Naive thymus-derived CD4-positive, alpha-beta T cell (primary cell): ENCODE measurements at regions not wholly inside any gene's neighbourhood (a gene's known extent, or its start where the extent isn't known, plus 50 kb on each side); places are given as distances from the start of the nearest gene placed in this dataset.

Experiments used
- ATAC-seq: fragments of 150-1000 bp; cut with Tn5 transposase; 2 replicates; pipeline ENCODE4 v1.10.0; 2021; ENCODE audit warnings: mild to moderate bottlenecking, moderate library complexity
- CTCF ChIA-PET: fragments of 350-600 bp; sonication (Branson Sonifier 250); formaldehyde crosslinking; loops from one replicate; lab custom pipeline; 2021; ENCODE audit warnings: antibody characterized with exemption; lab: Charles Lee
- POLR2A ChIA-PET: fragments of 350-600 bp; sonication (Branson Sonifier 250); formaldehyde crosslinking; loops from one replicate; lab custom pipeline; 2021; ENCODE audit warnings: antibody characterized with exemption, inconsistent platforms; lab: Charles Lee
- DNase-seq, 9 donors: peaks; one replicate each; pipeline versions ENCODE4 v3.0.0 to v3.0.0-alpha.2; 2020 to 2022; ENCODE audit warnings: mixed read lengths in 1 of 9
- H3K27ac ChIP-seq: one replicate; pipeline ENCODE4 v1.7.0; 2013; ENCODE audit warnings: mild to moderate bottlenecking, low read depth, low read length, moderate library complexity
- H3K27me3 ChIP-seq, 2 donors: one replicate each; pipeline ENCODE4 v1.7.0; 2013; ENCODE audit warnings: low read length in 2 of 2, mild to moderate bottlenecking in 2 of 2, moderate library complexity in 2 of 2; ENCODE audit not compliant: control insufficient read depth in 2 of 2, insufficient read depth in 2 of 2
- H3K36me3 ChIP-seq, 3 experiments: 1 replicate in 2 of 3; 2 replicates in 1 of 3; pipeline ENCODE4 v1.7.0; 2013; ENCODE audit warnings: low read length in 3 of 3, mild to moderate bottlenecking in 3 of 3, moderate library complexity in 1 of 3; ENCODE audit not compliant: insufficient read depth in 3 of 3, control insufficient read depth in 2 of 3
- H3K4me1 ChIP-seq, 2 donors: one replicate each; pipeline ENCODE4 v1.7.0; 2013; ENCODE audit warnings: low read length in 2 of 2, mild to moderate bottlenecking in 2 of 2, moderate library complexity in 1 of 2; ENCODE audit not compliant: control insufficient read depth in 2 of 2, insufficient read depth in 2 of 2
- H3K4me3 ChIP-seq: 2 replicates; pipeline ENCODE4 v1.7.0; 2013; ENCODE audit warnings: mild to moderate bottlenecking, low read length
- H3K9me3 ChIP-seq, 3 experiments: 1 replicate in 2 of 3; 2 replicates in 1 of 3; pipeline ENCODE4 v1.7.0; 2013; ENCODE audit warnings: low read length in 3 of 3; ENCODE audit not compliant: control insufficient read depth in 2 of 3
- H3K27ac Mint-ChIP-seq, 9 donors: one replicate each; pipeline ENCODE4 v1.8.0; 2020 to 2022; ENCODE audit warnings: mixed read lengths in 9 of 9, mild to moderate bottlenecking in 8 of 9, moderate library complexity in 5 of 9, inconsistent platforms in 2 of 9
- H3K27me3 Mint-ChIP-seq, 5 donors: one replicate each; pipeline ENCODE4 v1.8.0; 2021 to 2022; ENCODE audit warnings: mixed read lengths in 5 of 5, mild to moderate bottlenecking in 1 of 5
- H3K36me3 Mint-ChIP-seq, 5 donors: one replicate each; pipeline ENCODE4 v1.8.0; 2020 to 2022; ENCODE audit warnings: mixed read lengths in 5 of 5, mild to moderate bottlenecking in 3 of 5, inconsistent platforms in 1 of 5
- H3K4me1 Mint-ChIP-seq, 7 donors: one replicate each; pipeline ENCODE4 v1.8.0; 2020 to 2022; ENCODE audit warnings: mixed read lengths in 7 of 7, mild to moderate bottlenecking in 3 of 7, inconsistent platforms in 1 of 7
- H3K4me3 Mint-ChIP-seq, 10 donors: one replicate each; pipeline ENCODE4 v1.8.0; 2020 to 2022; ENCODE audit warnings: mild to moderate bottlenecking in 10 of 10, mixed read lengths in 10 of 10, moderate library complexity in 6 of 10, inconsistent platforms in 2 of 10
- H3K9me3 Mint-ChIP-seq, 11 donors: one replicate each; pipeline ENCODE4 v1.8.0; 2020 to 2022; ENCODE audit warnings: mixed read lengths in 11 of 11, mild to moderate bottlenecking in 4 of 11, inconsistent platforms in 1 of 11, moderate library complexity in 1 of 11
- intact Hi-C, 2 donors: fragments of 100-400 bp; cut with micrococcal nuclease; formaldehyde crosslinking; loops; one replicate each; pipeline ENCODE4 v1.15.1; 2023

GRCh38 chr13:94914895-94915294 is 202.6 kb upstream of the SOX21 start:
- Mint-ChIP-seq H3K36me3 (no peaks in the 10 kb centered on the region), H3K4me3 (no peak overlapping the region), H3K27me3 (peaks cover 13 to 36% (median 28%) of the 10 kb centered on the region in 5 donors), H3K27ac (no peak overlapping the region), H3K4me1 (no peaks in the 10 kb centered on the region), H3K9me3 (peaks cover 0 to 5% (median 0%) of the 10 kb centered on the region in 11 donors)
- DNase-seq (no peak), ATAC-seq (no peak)
- Histone ChIP-seq H3K4me3 (no peak overlapping the region), H3K36me3 (no peaks in the 10 kb centered on the region), H3K4me1 (no peaks in the 10 kb centered on the region), H3K27ac (no peak overlapping the region), H3K27me3 (no peaks in the 10 kb centered on the region), H3K9me3 (no peaks in the 10 kb centered on the region)
- ChIA-PET CTCF (no interaction called here), POLR2A (no interaction called here)
- intact Hi-C loops = no loop called here

- Histone ChIP-seq H3K9me3 (no peaks in the 10 kb centered on the region), H3K4me1 (no peaks in the 10 kb centered on the region), H3K4me3 (no peak overlapping the region), H3K27me3 (no peaks in the 10 kb centered on the region), H3K27ac (no peak overlapping the region), H3K36me3 (no peaks in the 10 kb centered on the region)
- intact Hi-C loops = no loop called here
- Mint-ChIP-seq H3K27ac (no peak overlapping the region), H3K9me3 (no peaks in the 10 kb centered on the region), H3K4me3 (no peak overlapping the region), H3K27me3 (peaks cover 21 to 28% (median 24%) of the 10 kb centered on the region in 5 donors), H3K4me1 (no peaks in the 10 kb centered on the region), H3K36me3 (no peaks in the 10 kb centered on the region)
- ChIA-PET POLR2A (no interaction called here), CTCF (no interaction called here)
- ATAC-seq (no peak), DNase-seq (no peak)
Measured at GRCh38 chr13:94906605-94907004, 194.3 kb upstream of the SOX21 start.

GRCh38 chr13:94902722-94903407 is 190.5 kb upstream of the SOX21 start:
- H3K4me3 Mint-ChIP-seq = no peak overlapping the region
- Histone ChIP-seq H3K27ac (no peak overlapping the region), H3K9me3 (no peaks in the 10 kb centered on the region), H3K36me3 (no peaks in the 10 kb centered on the region), H3K4me3 (no peak overlapping the region), H3K27me3 (no peaks in the 10 kb centered on the region), H3K4me1 (no peaks in the 10 kb centered on the region)
- POLR2A ChIA-PET = no interaction called here
- no peak for ATAC-seq
- no peaks in the 10 kb centered on the region for H3K4me1 Mint-ChIP-seq
- no peaks in the 10 kb centered on the region for H3K36me3 Mint-ChIP-seq
- intact Hi-C loops = no loop called here
- CTCF ChIA-PET = interaction anchor here (0.6 kb wide), 1 partner anchor 145 kb away, joined by 3 read pairs; no protein-coding TSS in a partner anchor
- peaks cover 0 to 9% (median 4%) of the 10 kb centered on the region in 5 donors for H3K27me3 Mint-ChIP-seq
- no peak overlapping the region for H3K27ac Mint-ChIP-seq
- H3K9me3 Mint-ChIP-seq = no peaks in the 10 kb centered on the region
- no peak for DNase-seq

GRCh38 chr13:94901070-94901469 is 188.7 kb upstream of the SOX21 start:
- H3K4me3 Mint-ChIP-seq = no peak overlapping the region
- Histone ChIP-seq H3K4me1 (no peaks in the 10 kb centered on the region), H3K27ac (no peak overlapping the region), H3K4me3 (no peak overlapping the region), H3K9me3 (no peaks in the 10 kb centered on the region), H3K27me3 (no peaks in the 10 kb centered on the region), H3K36me3 (no peaks in the 10 kb centered on the region)
- H3K36me3 Mint-ChIP-seq = no peaks in the 10 kb centered on the region
- intact Hi-C loops = no loop called here
- H3K4me1 Mint-ChIP-seq = no peaks in the 10 kb centered on the region
- H3K27ac Mint-ChIP-seq = no peak overlapping the region
- H3K9me3 Mint-ChIP-seq = no peaks in the 10 kb centered on the region
- ChIA-PET POLR2A (no interaction called here), CTCF (no interaction called here)
- peaks cover 0 to 5% (median 4%) of the 10 kb centered on the region in 5 donors for H3K27me3 Mint-ChIP-seq
- ATAC-seq = no peak
- no peak for DNase-seq

- Mint-ChIP-seq H3K36me3 (no peaks in the 10 kb centered on the region), H3K27ac (no peak overlapping the region), H3K4me3 (no peak overlapping the region), H3K4me1 (no peaks in the 10 kb centered on the region), H3K27me3 (peaks cover 0 to 4% (median 0%) of the 10 kb centered on the region in 5 donors), H3K9me3 (no peaks in the 10 kb centered on the region)
- Histone ChIP-seq H3K4me1 (no peaks in the 10 kb centered on the region), H3K9me3 (no peaks in the 10 kb centered on the region), H3K27ac (no peak overlapping the region), H3K27me3 (no peaks in the 10 kb centered on the region), H3K36me3 (no peaks in the 10 kb centered on the region), H3K4me3 (no peak overlapping the region)
- DNase-seq (no peak), ATAC-seq (no peak)
- POLR2A ChIA-PET = no interaction called here
- CTCF ChIA-PET = no interaction called here
- intact Hi-C loops = no loop called here
Measured at GRCh38 chr13:94896719-94897317, 184.5 kb upstream of the SOX21 start.

GRCh38 chr13:94896238-94896637 is 183.9 kb upstream of the SOX21 start:
- no peaks in the 10 kb centered on the region for H3K9me3 Mint-ChIP-seq
- ATAC-seq = no peak
- H3K4me3 Mint-ChIP-seq = no peak overlapping the region
- intact Hi-C loops = no loop called here
- H3K36me3 Mint-ChIP-seq = no peaks in the 10 kb centered on the region
- POLR2A ChIA-PET = no interaction called here
- Histone ChIP-seq H3K36me3 (no peaks in the 10 kb centered on the region), H3K4me3 (no peak overlapping the region), H3K27me3 (no peaks in the 10 kb centered on the region), H3K4me1 (no peaks in the 10 kb centered on the region), H3K9me3 (no peaks in the 10 kb centered on the region), H3K27ac (no peak overlapping the region)
- H3K4me1 Mint-ChIP-seq = no peaks in the 10 kb centered on the region
- H3K27ac Mint-ChIP-seq = no peak overlapping the region
- H3K27me3 Mint-ChIP-seq = peaks cover 0 to 9% (median 2%) of the 10 kb centered on the region in 5 donors
- CTCF ChIA-PET = no interaction called here
- no peak for DNase-seq

- H3K27me3 Mint-ChIP-seq = peaks cover 0 to 5% (median 4%) of the 10 kb centered on the region in 5 donors
- intact Hi-C loops = no loop called here
- no peaks in the 10 kb centered on the region for H3K27me3 ChIP-seq
- H3K36me3 ChIP-seq = no peaks in the 10 kb centered on the region
- DNase-seq = no peak
- POLR2A ChIA-PET = no interaction called here
- CTCF ChIA-PET = no interaction called here
- H3K4me1 ChIP-seq = no peaks in the 10 kb centered on the region
- H3K4me3 Mint-ChIP-seq = no peak overlapping the region
- peaks cover 0 to 3% (median 0%) of the 10 kb centered on the region in 5 donors for H3K36me3 Mint-ChIP-seq
- no peak overlapping the region for H3K27ac Mint-ChIP-seq
- no peaks in the 10 kb centered on the region for H3K4me1 Mint-ChIP-seq
- no peaks in the 10 kb centered on the region for H3K9me3 ChIP-seq
- no peaks in the 10 kb centered on the region for H3K9me3 Mint-ChIP-seq
- H3K4me3 ChIP-seq = no peak overlapping the region
- H3K27ac ChIP-seq = no peak overlapping the region
- no peak for ATAC-seq
Measured at GRCh38 chr13:94886191-94886590, 173.8 kb upstream of the SOX21 start.
